Neuronal stem cell (in vitro differentiated cells): ENCODE measurements at regions not wholly inside any gene's neighbourhood (a gene's known extent, or its start where the extent isn't known, plus 50 kb on each side); places are given as distances from the start of the nearest gene placed in this dataset.

Source experiments
- DNase-seq: peaks from one replicate; pipeline ENCODE4 v3.0.0-alpha.2; 2013; ENCODE audit warnings: low spot score
- H2AFZ ChIP-seq: one replicate; pipeline ENCODE4 v1.6.1; 2013; ENCODE audit warnings: mild to moderate bottlenecking, low read length, inconsistent platforms
- H2AK5ac ChIP-seq: 2 replicates; pipeline ENCODE4 v1.6.1; 2013; ENCODE audit warnings: low read depth, mild to moderate bottlenecking, inconsistent platforms, low read length, moderate library complexity, mixed read lengths
- H2BK120ac ChIP-seq: 2 replicates; pipeline ENCODE4 v1.6.1; 2013; ENCODE audit warnings: low read depth, mild to moderate bottlenecking, inconsistent platforms, low read length, moderate library complexity, mixed read lengths
- H2BK12ac ChIP-seq: one replicate; pipeline ENCODE4 v1.6.1; 2013; ENCODE audit warnings: low read length, inconsistent platforms
- H2BK15ac ChIP-seq: 2 replicates; pipeline ENCODE4 v1.6.1; 2013; ENCODE audit warnings: mild to moderate bottlenecking, low read length, inconsistent platforms, mixed read lengths
- H2BK5ac ChIP-seq: one replicate; pipeline ENCODE4 v1.6.1; 2013; ENCODE audit warnings: inconsistent platforms, mild to moderate bottlenecking, low read length, moderate library complexity
- H3K14ac ChIP-seq: one replicate; pipeline ENCODE4 v1.6.1; 2013; ENCODE audit warnings: low read length, inconsistent platforms
- H3K18ac ChIP-seq: 2 replicates; pipeline ENCODE4 v1.6.1; 2013; ENCODE audit warnings: low read length, inconsistent platforms
- H3K23ac ChIP-seq: 2 replicates; pipeline ENCODE4 v1.6.1; 2013; ENCODE audit warnings: low read depth, mild to moderate bottlenecking, mixed read lengths, low read length, inconsistent platforms; ENCODE audit not compliant: poor library complexity
- H3K27ac ChIP-seq: replicated peaks from 3 replicates; pipeline ENCODE4 v1.5.1; 2013; ENCODE audit warnings: low read length, inconsistent platforms
- H3K27me3 ChIP-seq, 3 experiments: 2 replicates each; pipeline ENCODE4 v1.6.1; 2013; ENCODE audit warnings: low read length in 3 of 3, mild to moderate bottlenecking in 2 of 3, inconsistent platforms in 1 of 3, low read depth in 1 of 3, mixed read lengths in 1 of 3, moderate library complexity in 1 of 3; ENCODE audit not compliant: control insufficient read depth in 3 of 3, insufficient read depth in 3 of 3
- H3K36me3 ChIP-seq, 2 donors: replicated peaks in 1 of 2; 2 replicates each; pipeline ENCODE4 v1.6.1; 2013; ENCODE audit warnings: low read length in 2 of 2; ENCODE audit not compliant: control insufficient read depth in 2 of 2, insufficient read depth in 2 of 2
- H3K4ac ChIP-seq: 2 replicates; pipeline ENCODE4 v1.6.1; 2013; ENCODE audit warnings: inconsistent platforms, mild to moderate bottlenecking, low read length, moderate library complexity
- H3K4me1 ChIP-seq, 2 donors: 1 replicate in 1 of 2; 2 replicates in 1 of 2; pipeline ENCODE4 v1.6.1; 2013; ENCODE audit warnings: low read length in 2 of 2, low read depth in 1 of 2; ENCODE audit not compliant: control insufficient read depth in 2 of 2, insufficient read depth in 1 of 2
- H3K4me2 ChIP-seq: one replicate; pipeline ENCODE4 v1.6.1; 2013; ENCODE audit warnings: mild to moderate bottlenecking, low read length, inconsistent platforms; ENCODE audit not compliant: insufficient read depth, poor library complexity, severe bottlenecking
- H3K4me3 ChIP-seq, 2 donors: 2 replicates each; pipeline ENCODE4 v1.5.1; 2013; ENCODE audit warnings: low read length in 2 of 2, mild to moderate bottlenecking in 2 of 2, inconsistent platforms in 1 of 2, moderate library complexity in 1 of 2
- H3K79me1 ChIP-seq: one replicate; pipeline ENCODE4 v1.6.1; 2013; ENCODE audit warnings: low read depth, mild to moderate bottlenecking, inconsistent platforms, low read length, moderate library complexity
- H3K9ac ChIP-seq: one replicate; pipeline ENCODE4 v1.6.1; 2013; ENCODE audit warnings: mild to moderate bottlenecking, low read depth, low read length, inconsistent platforms; ENCODE audit not compliant: poor library complexity
- H3K9me3 ChIP-seq, 2 donors: replicated peaks in 1 of 2; 2 replicates each; pipeline versions ENCODE3 to v1.6.1; 2013; ENCODE audit warnings: low read length in 2 of 2, mild to moderate bottlenecking in 2 of 2, inconsistent platforms in 1 of 2, low read depth in 1 of 2, mixed read lengths in 1 of 2, moderate library complexity in 1 of 2; ENCODE audit not compliant: control insufficient read depth in 2 of 2, insufficient read depth in 1 of 2
- H4K8ac ChIP-seq: one replicate; pipeline ENCODE4 v1.6.1; 2013; ENCODE audit warnings: low read depth, mild to moderate bottlenecking, inconsistent platforms, low read length, moderate library complexity
- H4K91ac ChIP-seq: one replicate; pipeline ENCODE4 v1.6.1; 2013; ENCODE audit warnings: low read length, low read depth, mild to moderate bottlenecking, inconsistent platforms; ENCODE audit not compliant: poor library complexity
- WGBS, 2 donors: extraction: QIAGEN DNeasy Blood & Tissue Kit; methylation state at CpG; one replicate each; pipeline ENCODE4 v1.1.7; 2013; ENCODE audit warnings: missing lambda C conversion rate in 2 of 2, mixed read lengths in 1 of 2; ENCODE audit not compliant: insufficient read length in 2 of 2, insufficient replicate concordance in 1 of 2; ENCODE audit errors: extremely low coverage in 2 of 2; 5-methylcytosine and 5-hydroxymethylcytosine counted together

DNA sequence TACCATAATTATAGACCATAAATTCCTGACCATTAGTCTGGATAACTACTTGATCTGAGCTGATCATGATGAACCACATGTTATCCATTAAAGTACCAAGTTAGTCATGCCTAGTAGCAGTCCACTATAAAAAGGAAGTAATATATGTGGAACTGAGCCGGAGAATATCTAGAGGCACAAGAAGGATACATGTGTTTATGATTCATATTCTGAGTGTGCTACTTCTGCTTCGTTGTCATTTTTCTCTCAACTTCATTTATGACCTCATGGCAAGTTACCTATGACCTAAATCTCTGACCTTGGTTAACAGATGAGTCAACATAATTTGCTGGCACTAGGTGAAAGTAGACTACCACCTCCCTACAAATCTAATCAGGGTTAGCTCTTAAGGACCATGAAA is 56.5 kb upstream of the ANKRD17 start:
- Histone ChIP-seq H3K79me1 (no peaks in the 10 kb centered on the region), H3K23ac (no peak overlapping the region), H3K27ac (no peak overlapping the region), H2BK15ac (no peak overlapping the region), H2BK5ac (no peak overlapping the region), H3K9ac (no peak overlapping the region), H3K14ac (no peak overlapping the region), H3K4me3 (no peak overlapping the region), H3K4ac (no peak overlapping the region), H4K8ac (no peak overlapping the region), H3K27me3 (no peaks in the 10 kb centered on the region), H2BK12ac (no peak overlapping the region), H2AFZ (no peak overlapping the region), H2BK120ac (no peak overlapping the region), H3K9me3 (peaks cover 4 to 8% of the 10 kb centered on the region in 2 donors), H4K91ac (no peak overlapping the region), H3K18ac (no peak overlapping the region), H3K4me2 (no peak overlapping the region), H3K4me1 (peaks cover 0 to 2% of the 10 kb centered on the region in 2 donors), H3K36me3 (no peaks in the 10 kb centered on the region), H2AK5ac (no peak overlapping the region)
- WGBS, 2 donors: no CpG with 5 or more reads among the region's 2 CpGs
- DNase-seq: no peak

DNA sequence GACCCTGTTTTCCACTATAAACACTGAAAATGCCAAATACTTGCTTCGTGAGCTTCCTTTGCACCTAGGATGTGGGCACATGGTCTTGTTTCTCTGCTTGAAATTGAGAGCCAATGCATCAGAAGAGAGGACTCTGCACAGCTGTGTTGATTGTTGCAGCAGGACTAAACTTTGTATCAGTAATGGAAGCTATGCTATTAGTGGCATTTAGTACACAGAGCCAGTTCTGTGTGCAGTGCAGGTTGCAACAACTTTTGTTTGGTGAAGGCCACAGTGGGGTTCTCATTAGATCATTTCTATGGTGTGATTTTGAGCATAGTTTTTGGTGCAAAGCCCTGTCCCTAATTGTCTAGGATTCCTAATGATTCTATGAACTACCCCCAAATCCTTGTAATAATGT is 54.4 kb upstream of the ANKRD17 start:
- no CpG with 5 or more reads among the region's 1 CpG for WGBS, 2 donors
- Histone ChIP-seq H2AK5ac (no peak overlapping the region), H4K8ac (no peak overlapping the region), H3K14ac (no peak overlapping the region), H3K23ac (no peak overlapping the region), H3K27ac (no peak overlapping the region), H2BK5ac (no peak overlapping the region), H4K91ac (no peak overlapping the region), H2BK15ac (no peak overlapping the region), H3K9ac (no peak overlapping the region), H3K18ac (no peak overlapping the region), H3K79me1 (no peaks in the 10 kb centered on the region), H3K27me3 (no peaks in the 10 kb centered on the region), H2AFZ (no peak overlapping the region), H3K9me3 (no peaks in the 10 kb centered on the region), H3K4ac (no peak overlapping the region), H2BK120ac (no peak overlapping the region), H2BK12ac (no peak overlapping the region), H3K4me1 (no peaks in the 10 kb centered on the region), H3K4me2 (no peak overlapping the region), H3K36me3 (no peaks in the 10 kb centered on the region), H3K4me3 (no peak overlapping the region)
- no peak for DNase-seq

DNA sequence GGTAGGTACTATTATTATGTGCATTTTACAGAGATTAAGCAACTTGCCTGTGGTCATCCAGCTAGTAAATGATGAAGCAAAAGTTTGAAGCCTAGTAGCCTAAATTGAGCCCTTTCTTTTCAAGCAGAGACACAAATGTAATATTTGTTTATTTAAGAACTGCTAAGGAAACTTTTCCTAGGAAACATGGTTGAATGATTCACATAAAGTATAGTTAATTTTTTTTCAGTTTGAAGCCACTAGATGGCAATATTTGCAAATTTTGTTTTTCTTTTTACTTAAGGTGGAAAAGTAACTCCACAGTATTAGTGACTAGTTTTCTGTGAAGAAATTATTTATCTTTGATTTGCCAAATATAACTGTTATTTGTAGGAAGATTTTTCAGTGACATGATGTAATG is 52.8 kb upstream of the ANKRD17 start:
- no peak overlapping the region for H2BK15ac ChIP-seq

DNA sequence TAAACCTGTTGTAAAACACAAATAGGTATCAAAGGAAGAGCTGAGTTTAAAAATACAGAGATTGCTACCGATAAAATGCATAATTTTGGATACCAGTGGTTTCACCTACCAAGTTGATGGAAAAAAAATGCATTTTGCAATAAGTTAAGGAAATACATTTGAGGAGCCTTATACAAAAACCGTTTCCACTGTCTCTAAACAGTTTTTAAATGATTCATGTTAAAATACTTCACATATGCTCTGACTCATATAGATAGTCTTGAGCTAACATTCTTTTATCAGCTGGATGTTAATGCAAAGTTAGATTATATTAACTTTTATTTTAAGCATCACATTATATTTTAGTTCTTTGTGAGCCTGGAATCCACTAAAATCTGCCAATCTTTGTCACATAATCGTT is 50.6 kb upstream of the ANKRD17 start:
- no peak overlapping the region for H4K8ac ChIP-seq
- no peak overlapping the region for H2BK15ac ChIP-seq
- DNase-seq: no peak
- H3K23ac ChIP-seq: no peak overlapping the region
- H4K91ac ChIP-seq: no peak overlapping the region
- no CpG with 5 or more reads among the region's 3 CpGs for WGBS, 2 donors
- no peaks in the 10 kb centered on the region for H3K27me3 ChIP-seq
- no peak overlapping the region for H3K4ac ChIP-seq
- H3K9ac ChIP-seq: no peak overlapping the region
- H2AFZ ChIP-seq: no peak overlapping the region
- H3K36me3 ChIP-seq: no peaks in the 10 kb centered on the region
- no peak overlapping the region for H3K4me3 ChIP-seq
- no peak overlapping the region for H2BK12ac ChIP-seq
- no peaks in the 10 kb centered on the region for H3K4me1 ChIP-seq
- no peak overlapping the region for H2BK120ac ChIP-seq
- no peak overlapping the region for H2BK5ac ChIP-seq
- no peak overlapping the region for H3K27ac ChIP-seq
- H3K79me1 ChIP-seq: no peaks in the 10 kb centered on the region
- no peaks in the 10 kb centered on the region for H3K9me3 ChIP-seq
- no peak overlapping the region for H3K14ac ChIP-seq
- H2AK5ac ChIP-seq: no peak overlapping the region
- no peak overlapping the region for H3K4me2 ChIP-seq
- H3K18ac ChIP-seq: no peak overlapping the region

More for the DNA sequence above, 52.8 kb upstream of the ANKRD17 start:
- Histone ChIP-seq H3K23ac (no peak overlapping the region), H3K9me3 (no peaks in the 10 kb centered on the region), H2BK120ac (no peak overlapping the region), H3K4me1 (no peaks in the 10 kb centered on the region), H2BK5ac (no peak overlapping the region), H4K8ac (no peak overlapping the region), H4K91ac (no peak overlapping the region), H2AFZ (no peak overlapping the region), H3K27me3 (no peaks in the 10 kb centered on the region), H2AK5ac (no peak overlapping the region), H3K14ac (no peak overlapping the region), H3K18ac (no peak overlapping the region), H3K36me3 (no peaks in the 10 kb centered on the region), H3K27ac (no peak overlapping the region), H2BK12ac (no peak overlapping the region), H3K9ac (no peak overlapping the region), H3K4me3 (no peak overlapping the region), H3K4me2 (no peak overlapping the region), H3K4ac (no peak overlapping the region), H3K79me1 (no peaks in the 10 kb centered on the region)
- DNase-seq: no peak
